ENCODE measurements at regions not wholly inside any gene's neighbourhood (a gene's known extent, or its start where the extent isn't known, plus 50 kb on each side); places are given as distances from the start of the nearest gene placed in this dataset.
"Not testable (repeated sequence)": the region's sequence is repeated elsewhere in the genome, so short reads cannot be mapped to it uniquely, and the experiment has no call there.

- no peaks in the 10 kb centered on the region for H3K36me3 Mint-ChIP-seq
- no peak overlapping the region for H3K27ac Mint-ChIP-seq
- peaks cover 0 to 2% of the 10 kb centered on the region in 2 experiments for H3K9me3 ChIP-seq (ENCODE audit: control insufficient read depth in 2 of 2, low read length in 2 of 2)
- H3K9me3 Mint-ChIP-seq: peaks cover 0 to 14% (median 3%) of the 10 kb centered on the region in 7 donors
- H3K36me3 ChIP-seq (ENCODE audit: control insufficient read depth, insufficient read depth, low read length): no peaks in the 10 kb centered on the region
- H3K27ac ChIP-seq (ENCODE audit: insufficient read depth, low read length, poor library complexity, severe bottlenecking): no peak overlapping the region
- H3K4me1 ChIP-seq (ENCODE audit: control insufficient read depth, insufficient read depth, low read length, poor library complexity, severe bottlenecking): no peaks in the 10 kb centered on the region
- H3K4me1 Mint-ChIP-seq: no peaks in the 10 kb centered on the region
- no peaks in the 10 kb centered on the region for H3K27me3 ChIP-seq (ENCODE audit: control insufficient read depth, insufficient read depth, low read length)
- no peaks in the 10 kb centered on the region for H3K27me3 Mint-ChIP-seq
- H3K4me3 Mint-ChIP-seq: no peak overlapping the region
- ATAC-seq (ENCODE audit: low read depth in 2 of 2) (no peak), DNase-seq (no peak)
- H3K4me3 ChIP-seq (ENCODE audit: low read depth, low read length): no peak overlapping the region
Measured at GRCh38 chr12:127791217-127791616, 475.8 kb upstream of the TMEM132C start.

- H3K27me3 Mint-ChIP-seq: no peaks in the 10 kb centered on the region
- ATAC-seq (ENCODE audit: low read depth in 2 of 2) (no peak), DNase-seq (no peak)
- H3K36me3 Mint-ChIP-seq: no peaks in the 10 kb centered on the region
- Histone ChIP-seq H3K27ac (ENCODE audit: insufficient read depth, low read length, poor library complexity, severe bottlenecking) (no peak overlapping the region), H3K9me3 (ENCODE audit: control insufficient read depth in 2 of 2, low read length in 2 of 2) (no peaks in the 10 kb centered on the region), H3K27me3 (ENCODE audit: control insufficient read depth, insufficient read depth, low read length) (no peaks in the 10 kb centered on the region), H3K4me1 (ENCODE audit: control insufficient read depth, insufficient read depth, low read length, poor library complexity, severe bottlenecking) (no peaks in the 10 kb centered on the region), H3K4me3 (ENCODE audit: low read depth, low read length) (no peak overlapping the region), H3K36me3 (ENCODE audit: control insufficient read depth, insufficient read depth, low read length) (no peaks in the 10 kb centered on the region)
- peaks cover 2 to 20% (median 4%) of the 10 kb centered on the region in 7 donors for H3K9me3 Mint-ChIP-seq
- H3K27ac Mint-ChIP-seq: no peak overlapping the region
- H3K4me1 Mint-ChIP-seq: no peaks in the 10 kb centered on the region
- H3K4me3 Mint-ChIP-seq: no peak overlapping the region
Measured at GRCh38 chr12:127797918-127798317, 469.1 kb upstream of the TMEM132C start.

GRCh38 chr12:127802271-127802670 lies 464.7 kb upstream of the TMEM132C start:
- Mint-ChIP-seq H3K9me3 (peaks cover 0 to 12% (median 3%) of the 10 kb centered on the region in 7 donors), H3K4me3 (no peak overlapping the region), H3K27me3 (no peaks in the 10 kb centered on the region), H3K4me1 (no peaks in the 10 kb centered on the region), H3K27ac (no peak overlapping the region), H3K36me3 (no peaks in the 10 kb centered on the region)
- H3K4me1 ChIP-seq (ENCODE audit: control insufficient read depth, insufficient read depth, low read length, poor library complexity, severe bottlenecking): no peaks in the 10 kb centered on the region
- H3K27ac ChIP-seq (ENCODE audit: insufficient read depth, low read length, poor library complexity, severe bottlenecking): no peak overlapping the region
- no peak overlapping the region for H3K4me3 ChIP-seq (ENCODE audit: low read depth, low read length)
- no peaks in the 10 kb centered on the region for H3K36me3 ChIP-seq (ENCODE audit: control insufficient read depth, insufficient read depth, low read length)
- no peaks in the 10 kb centered on the region for H3K27me3 ChIP-seq (ENCODE audit: control insufficient read depth, insufficient read depth, low read length)
- no peaks in the 10 kb centered on the region for H3K9me3 ChIP-seq (ENCODE audit: control insufficient read depth in 2 of 2, low read length in 2 of 2)
- DNase-seq (no peak), ATAC-seq (ENCODE audit: low read depth in 2 of 2) (no peak)

GRCh38 chr12:127803545-127803944 lies 463.4 kb upstream of the TMEM132C start:
- Mint-ChIP-seq H3K4me1 (no peaks in the 10 kb centered on the region), H3K4me3 (no peak overlapping the region), H3K9me3 (peaks cover 0 to 10% (median 3%) of the 10 kb centered on the region in 7 donors), H3K27ac (no peak overlapping the region), H3K36me3 (no peaks in the 10 kb centered on the region), H3K27me3 (no peaks in the 10 kb centered on the region)
- H3K9me3 ChIP-seq (ENCODE audit: control insufficient read depth in 2 of 2, low read length in 2 of 2): no peaks in the 10 kb centered on the region
- H3K27me3 ChIP-seq (ENCODE audit: control insufficient read depth, insufficient read depth, low read length): no peaks in the 10 kb centered on the region
- no peaks in the 10 kb centered on the region for H3K4me1 ChIP-seq (ENCODE audit: control insufficient read depth, insufficient read depth, low read length, poor library complexity, severe bottlenecking)
- DNase-seq (no peak), ATAC-seq (ENCODE audit: low read depth in 2 of 2) (no peak)
- no peak overlapping the region for H3K27ac ChIP-seq (ENCODE audit: insufficient read depth, low read length, poor library complexity, severe bottlenecking)
- no peak overlapping the region for H3K4me3 ChIP-seq (ENCODE audit: low read depth, low read length)
- no peaks in the 10 kb centered on the region for H3K36me3 ChIP-seq (ENCODE audit: control insufficient read depth, insufficient read depth, low read length)

GRCh38 chr12:127809275-127809674 lies 457.7 kb upstream of the TMEM132C start:
- no peak for DNase-seq
- H3K36me3 ChIP-seq (ENCODE audit: control insufficient read depth, insufficient read depth, low read length): no peaks in the 10 kb centered on the region
- Mint-ChIP-seq H3K36me3 (no peaks in the 10 kb centered on the region), H3K4me3 (no peak overlapping the region), H3K9me3 (peaks cover 0 to 11% (median 0%) of the 10 kb centered on the region in 7 donors), H3K4me1 (no peaks in the 10 kb centered on the region), H3K27me3 (no peaks in the 10 kb centered on the region), H3K27ac (no peak overlapping the region)
- no peak overlapping the region for H3K4me3 ChIP-seq (ENCODE audit: low read depth, low read length)
- H3K27me3 ChIP-seq (ENCODE audit: control insufficient read depth, insufficient read depth, low read length): no peaks in the 10 kb centered on the region
- no peak overlapping the region for H3K27ac ChIP-seq (ENCODE audit: insufficient read depth, low read length, poor library complexity, severe bottlenecking)
- no peaks in the 10 kb centered on the region for H3K9me3 ChIP-seq (ENCODE audit: control insufficient read depth in 2 of 2, low read length in 2 of 2)
- H3K4me1 ChIP-seq (ENCODE audit: control insufficient read depth, insufficient read depth, low read length, poor library complexity, severe bottlenecking): no peaks in the 10 kb centered on the region
- ATAC-seq (ENCODE audit: low read depth in 2 of 2): no peak

GRCh38 chr12:127810041-127810440 lies 456.9 kb upstream of the TMEM132C start:
- H3K36me3 Mint-ChIP-seq: no peaks in the 10 kb centered on the region
- ATAC-seq (ENCODE audit: low read depth in 2 of 2) (no peak), DNase-seq (no peak)
- no peaks in the 10 kb centered on the region for H3K27me3 Mint-ChIP-seq
- no peak overlapping the region for H3K27ac Mint-ChIP-seq
- Histone ChIP-seq H3K27ac (ENCODE audit: insufficient read depth, low read length, poor library complexity, severe bottlenecking) (no peak overlapping the region), H3K27me3 (ENCODE audit: control insufficient read depth, insufficient read depth, low read length) (no peaks in the 10 kb centered on the region), H3K36me3 (ENCODE audit: control insufficient read depth, insufficient read depth, low read length) (no peaks in the 10 kb centered on the region), H3K9me3 (ENCODE audit: control insufficient read depth in 2 of 2, low read length in 2 of 2) (no peaks in the 10 kb centered on the region), H3K4me1 (ENCODE audit: control insufficient read depth, insufficient read depth, low read length, poor library complexity, severe bottlenecking) (no peaks in the 10 kb centered on the region), H3K4me3 (ENCODE audit: low read depth, low read length) (no peak overlapping the region)
- no peaks in the 10 kb centered on the region for H3K4me1 Mint-ChIP-seq
- no peak overlapping the region for H3K4me3 Mint-ChIP-seq
- peaks cover 0 to 12% (median 4%) of the 10 kb centered on the region in 7 donors for H3K9me3 Mint-ChIP-seq

- peaks cover 0 to 12% (median 4%) of the 10 kb centered on the region in 7 donors for H3K9me3 Mint-ChIP-seq
- not testable (repeated sequence) for H3K4me3 Mint-ChIP-seq; H3K36me3 Mint-ChIP-seq; H3K4me1 ChIP-seq (ENCODE audit: control insufficient read depth, insufficient read depth, low read length, poor library complexity, severe bottlenecking); H3K27me3 Mint-ChIP-seq; H3K36me3 ChIP-seq (ENCODE audit: control insufficient read depth, insufficient read depth, low read length); H3K9me3 ChIP-seq (ENCODE audit: control insufficient read depth in 2 of 2, low read length in 2 of 2); DNase-seq; H3K4me3 ChIP-seq (ENCODE audit: low read depth, low read length); H3K4me1 Mint-ChIP-seq; H3K27me3 ChIP-seq (ENCODE audit: control insufficient read depth, insufficient read depth, low read length); H3K27ac ChIP-seq (ENCODE audit: insufficient read depth, low read length, poor library complexity, severe bottlenecking); H3K27ac Mint-ChIP-seq; ATAC-seq (ENCODE audit: low read depth in 2 of 2)
Measured at GRCh38 chr12:127810459-127810858, 456.5 kb upstream of the TMEM132C start.

GRCh38 chr12:127811988-127812387 lies 455.0 kb upstream of the TMEM132C start:
- Histone ChIP-seq H3K9me3 (ENCODE audit: control insufficient read depth in 2 of 2, low read length in 2 of 2) (no peaks in the 10 kb centered on the region), H3K4me1 (ENCODE audit: control insufficient read depth, insufficient read depth, low read length, poor library complexity, severe bottlenecking) (no peaks in the 10 kb centered on the region), H3K36me3 (ENCODE audit: control insufficient read depth, insufficient read depth, low read length) (no peaks in the 10 kb centered on the region), H3K27ac (ENCODE audit: insufficient read depth, low read length, poor library complexity, severe bottlenecking) (no peak overlapping the region), H3K27me3 (ENCODE audit: control insufficient read depth, insufficient read depth, low read length) (no peaks in the 10 kb centered on the region), H3K4me3 (ENCODE audit: low read depth, low read length) (no peak overlapping the region)
- DNase-seq (no peak), ATAC-seq (ENCODE audit: low read depth in 2 of 2) (no peak)
- peaks cover 0 to 9% (median 4%) of the 10 kb centered on the region in 7 donors for H3K9me3 Mint-ChIP-seq
- no peak overlapping the region for H3K27ac Mint-ChIP-seq
- H3K36me3 Mint-ChIP-seq: no peaks in the 10 kb centered on the region
- no peak overlapping the region for H3K4me3 Mint-ChIP-seq
- H3K27me3 Mint-ChIP-seq: no peaks in the 10 kb centered on the region
- no peaks in the 10 kb centered on the region for H3K4me1 Mint-ChIP-seq
